ENCODE measurements at regions not wholly inside any gene's neighbourhood (a gene's known extent, or its start where the extent isn't known, plus 50 kb on each side); places are given as distances from the start of the nearest gene placed in this dataset.

GRCh38 chr17:52376137-52376536 lies 217.6 kb upstream of the CA10 start:
- H3K9ac ChIP-seq (replicated peaks; ENCODE audit: extremely low read depth, insufficient read depth, low read length), result no peak overlapping the region
- H3K9me3 ChIP-seq (replicated peaks; ENCODE audit: control insufficient read depth, insufficient read depth, low read length), result no peaks in the 10 kb centered on the region
- no peaks in the 10 kb centered on the region for H3K27me3 ChIP-seq (ENCODE audit: control insufficient read depth in 2 of 2, insufficient read depth in 2 of 2, low read length in 2 of 2)
- no peaks in the 10 kb centered on the region for H3K4me1 ChIP-seq (ENCODE audit: control insufficient read depth, extremely low read depth, insufficient read depth, low read length)
- H2AFZ ChIP-seq (ENCODE audit: low read depth, low read length), result no peak overlapping the region
- H3K4me2 ChIP-seq (ENCODE audit: insufficient read depth, low read length), result no peak overlapping the region
- ChIA-PET CTCF (no interaction called here), POLR2A (no interaction called here)
- H3K36me3 ChIP-seq (ENCODE audit: control insufficient read depth in 2 of 2, extremely low read depth in 1 of 2, insufficient read depth in 2 of 2, low read length in 2 of 2), result no peaks in the 10 kb centered on the region
- H4K20me1 ChIP-seq (replicated peaks; ENCODE audit: control insufficient read depth, extremely low read depth, insufficient read depth, low read length), result no peaks in the 10 kb centered on the region
- TF ChIP-seq POLR2AphosphoS5 (IDR thresholded peaks at IDR 0.05; ENCODE audit: insufficient read depth, low read depth, low read length), result no peak
- no peak for TF ChIP-seq FOS (IDR thresholded peaks at IDR 0.05; ENCODE audit: borderline replicate concordance, insufficient read depth, low read length)
- H3K9me1 ChIP-seq (replicated peaks; ENCODE audit: control insufficient read depth, extremely low read depth, insufficient read depth, low read length), result no peaks in the 10 kb centered on the region
- no peak overlapping the region for H3K4me3 ChIP-seq (replicated peaks in 1 of 3; ENCODE audit: insufficient read depth in 1 of 3, low read depth in 1 of 3, low read length in 3 of 3)
- intact Hi-C loops (cut with micrococcal nuclease), result no loop called here
- DNase-seq (ENCODE audit: low read depth, low spot score) (no peak), FAIRE-seq (no peak)
- BruUV-seq (replicated peaks), result no TSS peak
- H3K27ac ChIP-seq (ENCODE audit: insufficient read depth, low read depth, low read length), result no peak overlapping the region
- dilution Hi-C loops (cut with MboI; ENCODE audit: extremely low pct_ligation_motif_present, low sequenced_read_pairs), result no loop called here
- H3K79me2 ChIP-seq (ENCODE audit: control insufficient read depth, insufficient read depth, low read length), result no peaks in the 10 kb centered on the region

- no peak overlapping the region for H3K27ac ChIP-seq (ENCODE audit: insufficient read depth, low read depth, low read length)
- H2AFZ ChIP-seq (ENCODE audit: low read depth, low read length), result no peak overlapping the region
- no peaks in the 10 kb centered on the region for H3K79me2 ChIP-seq (ENCODE audit: control insufficient read depth, insufficient read depth, low read length)
- no peaks in the 10 kb centered on the region for H3K9me1 ChIP-seq (replicated peaks; ENCODE audit: control insufficient read depth, extremely low read depth, insufficient read depth, low read length)
- FAIRE-seq, result no peak
- dilution Hi-C loops (cut with MboI; ENCODE audit: extremely low pct_ligation_motif_present, low sequenced_read_pairs), result no loop called here
- ChIA-PET CTCF (no interaction called here), POLR2A (no interaction called here)
- H3K9me3 ChIP-seq (replicated peaks; ENCODE audit: control insufficient read depth, insufficient read depth, low read length), result no peaks in the 10 kb centered on the region
- H3K4me3 ChIP-seq (replicated peaks in 1 of 3; ENCODE audit: insufficient read depth in 1 of 3, low read depth in 1 of 3, low read length in 3 of 3), result no peak overlapping the region
- no peak for TF ChIP-seq JUN (IDR thresholded peaks at IDR 0.05; ENCODE audit: borderline replicate concordance, insufficient read depth, insufficient read length, low read depth)
- TF ChIP-seq CTCF (IDR thresholded peaks at IDR 0.05; ENCODE audit: extremely low read depth in 1 of 2, insufficient read depth in 1 of 2, low read depth in 1 of 2, low read length in 2 of 2), result no peak
- TF ChIP-seq EZH2 (IDR thresholded peaks at IDR 0.05; ENCODE audit: borderline replicate concordance, low read depth, low read length, severe bottlenecking), result no peak
- no peak for TF ChIP-seq FOS (IDR thresholded peaks at IDR 0.05; ENCODE audit: borderline replicate concordance, insufficient read depth, low read length)
- TF ChIP-seq MYC (IDR thresholded peaks at IDR 0.05; ENCODE audit: low read depth, low read length), result no peak
- TF ChIP-seq POLR2AphosphoS5 (IDR thresholded peaks at IDR 0.05; ENCODE audit: insufficient read depth, low read depth, low read length), result no peak
- TF ChIP-seq POLR2A (IDR thresholded peaks at IDR 0.05; ENCODE audit: low read depth, low read length), result no peak
- no peak for TF ChIP-seq GATA2 (IDR thresholded peaks at IDR 0.05; ENCODE audit: insufficient read depth, insufficient read length, low read depth, low read length)
- TF ChIP-seq MAX (IDR thresholded peaks at IDR 0.05; ENCODE audit: insufficient read depth, insufficient read length), result no peak
- H4K20me1 ChIP-seq (replicated peaks; ENCODE audit: control insufficient read depth, extremely low read depth, insufficient read depth, low read length), result no peaks in the 10 kb centered on the region
- no peaks in the 10 kb centered on the region for H3K4me1 ChIP-seq (ENCODE audit: control insufficient read depth, extremely low read depth, insufficient read depth, low read length)
- no peaks in the 10 kb centered on the region for H3K27me3 ChIP-seq (ENCODE audit: control insufficient read depth in 2 of 2, insufficient read depth in 2 of 2, low read length in 2 of 2)
- no peak overlapping the region for H3K9ac ChIP-seq (replicated peaks; ENCODE audit: extremely low read depth, insufficient read depth, low read length)
- no peak for DNase-seq (ENCODE audit: low read depth, low spot score)
- no peaks in the 10 kb centered on the region for H3K36me3 ChIP-seq (ENCODE audit: control insufficient read depth in 2 of 2, extremely low read depth in 1 of 2, insufficient read depth in 2 of 2, low read length in 2 of 2)
- no TSS peak for BruUV-seq (replicated peaks)
- H3K4me2 ChIP-seq (ENCODE audit: insufficient read depth, low read length), result no peak overlapping the region
- intact Hi-C loops (cut with micrococcal nuclease), result no loop called here
These were observed 210.4 kb upstream of the CA10 start for GRCh38 chr17:52368886-52369285.
